ENCODE measurements at regions not wholly inside any gene's neighbourhood (a gene's known extent, or its start where the extent isn't known, plus 50 kb on each side); places are given as distances from the start of the nearest gene placed in this dataset.

DNA sequence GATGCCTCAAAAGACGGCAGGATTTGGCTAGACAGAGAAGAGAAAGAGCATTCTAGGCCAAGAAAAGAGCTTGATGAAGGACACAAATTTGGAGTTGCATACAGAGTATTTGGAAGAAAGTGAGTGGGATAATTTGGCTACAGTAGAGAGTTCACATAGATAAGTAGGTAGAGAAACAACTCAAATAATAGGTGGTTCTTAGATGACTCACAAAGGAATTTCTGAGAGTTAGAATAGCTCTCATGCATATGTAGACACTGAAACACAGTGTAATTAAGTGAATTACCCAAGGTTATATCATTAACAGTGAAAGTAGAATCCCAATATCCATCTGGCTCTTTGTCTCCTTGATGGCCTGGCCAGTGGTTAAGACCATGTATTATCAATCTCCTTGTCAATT is 228.6 kb upstream of the DDI1 start:
- TF ChIP-seq EZH2 (IDR thresholded peaks at IDR 0.05; ENCODE audit: borderline replicate concordance) (no peak), EZH2phosphoT487 (IDR thresholded peaks at IDR 0.05; ENCODE audit: low read depth, severe bottlenecking, unreplicated experiment) (no peak)
- TF ChIP-seq, protein P1, sequence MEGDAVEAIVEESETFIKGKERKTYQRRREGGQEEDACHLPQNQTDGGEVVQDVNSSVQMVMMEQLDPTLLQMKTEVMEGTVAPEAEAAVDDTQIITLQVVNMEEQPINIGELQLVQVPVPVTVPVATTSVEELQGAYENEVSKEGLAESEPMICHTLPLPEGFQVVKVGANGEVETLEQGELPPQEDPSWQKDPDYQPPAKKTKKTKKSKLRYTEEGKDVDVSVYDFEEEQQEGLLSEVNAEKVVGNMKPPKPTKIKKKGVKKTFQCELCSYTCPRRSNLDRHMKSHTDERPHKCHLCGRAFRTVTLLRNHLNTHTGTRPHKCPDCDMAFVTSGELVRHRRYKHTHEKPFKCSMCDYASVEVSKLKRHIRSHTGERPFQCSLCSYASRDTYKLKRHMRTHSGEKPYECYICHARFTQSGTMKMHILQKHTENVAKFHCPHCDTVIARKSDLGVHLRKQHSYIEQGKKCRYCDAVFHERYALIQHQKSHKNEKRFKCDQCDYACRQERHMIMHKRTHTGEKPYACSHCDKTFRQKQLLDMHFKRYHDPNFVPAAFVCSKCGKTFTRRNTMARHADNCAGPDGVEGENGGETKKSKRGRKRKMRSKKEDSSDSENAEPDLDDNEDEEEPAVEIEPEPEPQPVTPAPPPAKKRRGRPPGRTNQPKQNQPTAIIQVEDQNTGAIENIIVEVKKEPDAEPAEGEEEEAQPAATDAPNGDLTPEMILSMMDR (IDR thresholded peaks at IDR 0.05; ENCODE audit: poor library complexity), result no peak
